Activated naive CD4-positive, alpha-beta T cell treated with anti-CD3 and anti-CD28 coated beads, Interleukin-2, amount 50 U/mL, for 72 hours (primary cell): ENCODE measurements at regions not wholly inside any gene's neighbourhood (a gene's known extent, or its start where the extent isn't known, plus 50 kb on each side); places are given as distances from the start of the nearest gene placed in this dataset.
"Not testable (repeated sequence)": the region's sequence is repeated elsewhere in the genome, so short reads cannot be mapped to it uniquely, and the experiment has no call there.

Experiments used
- ATAC-seq, 2 donors: fragments of 150-1000 bp; cut with Tn5 transposase; 2 replicates each; pipeline ENCODE4 v1.10.0; 2021; ENCODE audit warnings: mild to moderate bottlenecking in 2 of 2, moderate library complexity in 2 of 2
- DNase-seq, 2 donors: peaks; one replicate each; pipeline ENCODE4 v3.0.0; 2021 to 2022; ENCODE audit warnings: low spot score in 2 of 2
- H3K27ac Mint-ChIP-seq, 2 donors: one replicate each; pipeline ENCODE4 v1.8.0; 2022; ENCODE audit warnings: mild to moderate bottlenecking in 2 of 2, mixed read lengths in 2 of 2
- H3K36me3 Mint-ChIP-seq, 2 donors: one replicate each; pipeline ENCODE4 v1.8.0; 2022; ENCODE audit warnings: mixed read lengths in 2 of 2
- H3K9me3 Mint-ChIP-seq, 2 donors: one replicate each; pipeline ENCODE4 v1.8.0; 2022; ENCODE audit warnings: mixed read lengths in 2 of 2

- not testable (repeated sequence) for ATAC-seq, H3K9me3 Mint-ChIP-seq, DNase-seq, H3K36me3 Mint-ChIP-seq, H3K27ac Mint-ChIP-seq
Observed at GRCh38 chr9:75459311-75459710, 371.0 kb downstream of the OSTF1 start.

GRCh38 chr9:75461183-75461582, 372.9 kb downstream of the OSTF1 start:
- Mint-ChIP-seq H3K27ac (no peak overlapping the region), H3K36me3 (no peaks in the 10 kb centered on the region), H3K9me3 (no peaks in the 10 kb centered on the region)
- ATAC-seq (no peak), DNase-seq (no peak)

GRCh38 chr9:75462866-75463265, 374.6 kb downstream of the OSTF1 start:
- no peak for ATAC-seq
- DNase-seq = no peak
- H3K9me3 Mint-ChIP-seq = no peaks in the 10 kb centered on the region
- no peaks in the 10 kb centered on the region for H3K36me3 Mint-ChIP-seq
- H3K27ac Mint-ChIP-seq = no peak overlapping the region

GRCh38 chr9:75463871-75464270, 375.6 kb downstream of the OSTF1 start:
- DNase-seq (no peak), ATAC-seq (no peak)
- Mint-ChIP-seq H3K36me3 (no peaks in the 10 kb centered on the region), H3K9me3 (no peaks in the 10 kb centered on the region), H3K27ac (no peak overlapping the region)

- no peak for ATAC-seq
- no peak for DNase-seq
- Mint-ChIP-seq H3K27ac (no peak overlapping the region), H3K9me3 (no peaks in the 10 kb centered on the region), H3K36me3 (no peaks in the 10 kb centered on the region)
Observed at GRCh38 chr9:75464726-75465125, 376.4 kb downstream of the OSTF1 start.

GRCh38 chr9:75467142-75467541, 378.8 kb downstream of the OSTF1 start:
- H3K36me3 Mint-ChIP-seq = no peaks in the 10 kb centered on the region
- H3K27ac Mint-ChIP-seq = no peak overlapping the region
- H3K9me3 Mint-ChIP-seq = no peaks in the 10 kb centered on the region
- ATAC-seq = no peak
- DNase-seq = no peak

GRCh38 chr9:75471549-75472114, 383.3 kb downstream of the OSTF1 start:
- no peaks in the 10 kb centered on the region for H3K36me3 Mint-ChIP-seq
- no peaks in the 10 kb centered on the region for H3K9me3 Mint-ChIP-seq
- DNase-seq = no peak
- no peak overlapping the region for H3K27ac Mint-ChIP-seq
- ATAC-seq = no peak

GRCh38 chr9:75482566-75482965, 394.3 kb downstream of the OSTF1 start:
- ATAC-seq (no peak), DNase-seq (no peak)
- Mint-ChIP-seq H3K9me3 (peaks cover 0 to 8% of the 10 kb centered on the region in 2 donors), H3K36me3 (no peaks in the 10 kb centered on the region), H3K27ac (no peak overlapping the region)

- Mint-ChIP-seq H3K36me3 (no peaks in the 10 kb centered on the region), H3K27ac (no peak overlapping the region), H3K9me3 (peaks cover 0 to 5% of the 10 kb centered on the region in 2 donors)
- DNase-seq (no peak), ATAC-seq (no peak)
Observed at GRCh38 chr9:75483636-75484035, 395.3 kb downstream of the OSTF1 start.

GRCh38 chr9:75487856-75488718, 399.8 kb downstream of the OSTF1 start:
- ATAC-seq (no peak), DNase-seq (no peak)
- Mint-ChIP-seq H3K27ac (no peak overlapping the region), H3K36me3 (no peaks in the 10 kb centered on the region), H3K9me3 (peaks cover 0 to 3% of the 10 kb centered on the region in 2 donors)

GRCh38 chr9:75488719-75489110, 400.4 kb downstream of the OSTF1 start:
- DNase-seq (no peak), ATAC-seq (no peak)
- peaks cover 0 to 3% of the 10 kb centered on the region in 2 donors for H3K9me3 Mint-ChIP-seq
- no peaks in the 10 kb centered on the region for H3K36me3 Mint-ChIP-seq
- H3K27ac Mint-ChIP-seq = no peak overlapping the region

- Mint-ChIP-seq H3K27ac (no peak overlapping the region), H3K36me3 (no peaks in the 10 kb centered on the region), H3K9me3 (peaks cover 0 to 3% of the 10 kb centered on the region in 2 donors)
- no peak for DNase-seq
- no peak for ATAC-seq
Observed at GRCh38 chr9:75490326-75490725, 400.1 kb upstream of the PCSK5 start.

GRCh38 chr9:75491533-75491932, 398.9 kb upstream of the PCSK5 start:
- H3K9me3 Mint-ChIP-seq = peaks cover 0 to 3% of the 10 kb centered on the region in 2 donors
- ATAC-seq (no peak), DNase-seq (no peak)
- H3K27ac Mint-ChIP-seq = no peak overlapping the region
- no peaks in the 10 kb centered on the region for H3K36me3 Mint-ChIP-seq

- Mint-ChIP-seq H3K36me3 (no peaks in the 10 kb centered on the region), H3K27ac (no peak overlapping the region)
- ATAC-seq = no peak
Observed at GRCh38 chr9:75499812-75500211, 390.7 kb upstream of the PCSK5 start.

GRCh38 chr9:75500479-75500878, 390.0 kb upstream of the PCSK5 start:
- Mint-ChIP-seq H3K36me3 (no peaks in the 10 kb centered on the region), H3K9me3 (no peaks in the 10 kb centered on the region), H3K27ac (no peak overlapping the region)
- DNase-seq (no peak), ATAC-seq (no peak)

More at GRCh38 chr9:75499812-75500211, 390.7 kb upstream of the PCSK5 start:
- H3K9me3 Mint-ChIP-seq = no peaks in the 10 kb centered on the region
- no peak for DNase-seq

GRCh38 chr9:75500940-75501339, 389.5 kb upstream of the PCSK5 start:
- not testable (repeated sequence) for H3K36me3 Mint-ChIP-seq, H3K27ac Mint-ChIP-seq, DNase-seq, H3K9me3 Mint-ChIP-seq, ATAC-seq

GRCh38 chr9:75504721-75505120, 385.8 kb upstream of the PCSK5 start:
- no peaks in the 10 kb centered on the region for H3K36me3 Mint-ChIP-seq
- no peak overlapping the region for H3K27ac Mint-ChIP-seq
- DNase-seq (no peak), ATAC-seq (no peak)
- H3K9me3 Mint-ChIP-seq = peaks cover 0 to 8% of the 10 kb centered on the region in 2 donors

- DNase-seq = no peak
- H3K36me3 Mint-ChIP-seq = no peaks in the 10 kb centered on the region
- H3K27ac Mint-ChIP-seq = no peak overlapping the region
- no peak for ATAC-seq
- peaks cover 0 to 8% of the 10 kb centered on the region in 2 donors for H3K9me3 Mint-ChIP-seq
Observed at GRCh38 chr9:75505654-75506053, 384.8 kb upstream of the PCSK5 start.
